Keratinocyte (primary cell): ENCODE measurements at regions not wholly inside any gene's neighbourhood (a gene's known extent, or its start where the extent isn't known, plus 50 kb on each side); places are given as distances from the start of the nearest gene placed in this dataset.
"Not testable (repeated sequence)": the region's sequence is repeated elsewhere in the genome, so short reads cannot be mapped to it uniquely, and the experiment has no call there.

ENCODE experiments used
- DNase-seq: peaks from one replicate; pipeline ENCODE4 v3.0.0-alpha.2; 2011; ENCODE audit warnings: low read depth, missing footprints, low spot score
- FAIRE-seq: peaks from 2 replicates; lab custom pipeline; 2011; peaks lifted over from hg19 to GRCh38; lab: Jason Lieb, UNC
- H2AFZ ChIP-seq: 2 replicates; pipeline ENCODE4 v1.6.0; 2012; ENCODE audit warnings: low read length, control low read depth, inconsistent platforms; ENCODE audit not compliant: control insufficient read depth
- H3K27ac ChIP-seq: 2 replicates; pipeline ENCODE4 v1.5.1; 2011; ENCODE audit warnings: low read length; ENCODE audit not compliant: control insufficient read depth, insufficient read depth
- H3K27me3 ChIP-seq: 3 replicates; pipeline ENCODE4 v1.6.0; 2011; ENCODE audit warnings: low read length; ENCODE audit not compliant: control insufficient read depth, insufficient read depth; ENCODE audit errors: extremely low read depth
- H3K36me3 ChIP-seq, 2 experiments: 2 replicates in 1 of 2; 3 replicates in 1 of 2; pipeline ENCODE4 v1.5.1; 2011; ENCODE audit warnings: low read length in 2 of 2, mild to moderate bottlenecking in 1 of 2; ENCODE audit not compliant: control insufficient read depth in 2 of 2, insufficient read depth in 2 of 2; ENCODE audit errors: extremely low read depth in 1 of 2
- H3K4me1 ChIP-seq: 3 replicates; pipeline ENCODE4 v1.5.1; 2011; ENCODE audit warnings: low read length; ENCODE audit not compliant: control insufficient read depth, insufficient read depth; ENCODE audit errors: extremely low read depth
- H3K4me2 ChIP-seq: 3 replicates; pipeline ENCODE4 v1.6.0; 2011; ENCODE audit warnings: low read depth, low read length; ENCODE audit not compliant: control insufficient read depth, insufficient read depth; ENCODE audit errors: extremely low read depth
- H3K4me3 ChIP-seq, 3 experiments: fragments of 200-600 bp in 1 of 3; sonication (generic) in 1 of 3; 2 replicates in 2 of 3; 3 replicates in 1 of 3; pipeline ENCODE4 v1.5.1; 2011 to 2016; ENCODE audit warnings: low read length in 3 of 3, mild to moderate bottlenecking in 3 of 3, control low read depth in 2 of 3, inconsistent platforms in 1 of 3, low read depth in 1 of 3, mixed read lengths in 1 of 3, mixed run types in 1 of 3, moderate library complexity in 1 of 3; ENCODE audit not compliant: control insufficient read depth in 2 of 3, insufficient read depth in 2 of 3; ENCODE audit errors: extremely low read depth in 1 of 3
- H3K79me2 ChIP-seq: 2 replicates; pipeline ENCODE4 v1.6.0; 2012; ENCODE audit warnings: low read length; ENCODE audit not compliant: control insufficient read depth, insufficient read depth
- H3K9ac ChIP-seq: 3 replicates; pipeline ENCODE4 v1.6.0; 2011; ENCODE audit warnings: low read length; ENCODE audit not compliant: control insufficient read depth, insufficient read depth; ENCODE audit errors: extremely low read depth
- H3K9me1 ChIP-seq: 3 replicates; pipeline ENCODE4 v1.6.0; 2011; ENCODE audit warnings: low read length; ENCODE audit not compliant: control insufficient read depth, insufficient read depth; ENCODE audit errors: extremely low read depth
- H3K9me3 ChIP-seq: 2 replicates; pipeline ENCODE4 v1.5.1; 2012; ENCODE audit warnings: low read depth, low read length; ENCODE audit not compliant: control insufficient read depth
- H4K20me1 ChIP-seq: 3 replicates; pipeline ENCODE4 v1.6.0; 2011; ENCODE audit warnings: low read length; ENCODE audit not compliant: control insufficient read depth, insufficient read depth; ENCODE audit errors: extremely low read depth
- CTCF ChIP-seq, 3 experiments: IDR thresholded peaks in 1 of 3; conservative IDR thresholded peaks in 1 of 3; optimal IDR thresholded peaks in 1 of 3; 2 replicates in 2 of 3; 3 replicates in 1 of 3; pipeline versions ENCODE3 to v1.5.1; 2011; ENCODE audit warnings: low read length in 3 of 3, mild to moderate bottlenecking in 3 of 3, moderate library complexity in 2 of 3, control low read depth in 1 of 3, inconsistent platforms in 1 of 3; ENCODE audit not compliant: insufficient read depth in 2 of 3; ENCODE audit errors: extremely low read depth in 1 of 3
- EZH2 ChIP-seq: IDR thresholded peaks from one replicate; pipeline ENCODE4 v1.6.1; 2012; ENCODE audit warnings: inconsistent platforms, mild to moderate bottlenecking, low read length, moderate library complexity
- dilution Hi-C: fragments of 300-500 bp; cut with MboI; formaldehyde crosslinking; loops from one replicate; pipeline ENCODE4 v1.7.0; 2020; ENCODE audit warnings: low sequenced_read_pairs; ENCODE audit not compliant: extremely low pct_ligation_motif_present

- Histone ChIP-seq H3K4me3 (no peak overlapping the region), H3K27me3 (no peaks in the 10 kb centered on the region), H3K9me3 (no peaks in the 10 kb centered on the region), H3K9me1 (no peaks in the 10 kb centered on the region), H3K4me1 (peaks cover 9% of the 10 kb centered on the region), H3K4me2 (no peak overlapping the region), H3K9ac (no peak overlapping the region), H4K20me1 (no peaks in the 10 kb centered on the region), H2AFZ (no peak overlapping the region), H3K36me3 (no peaks in the 10 kb centered on the region), H3K79me2 (no peaks in the 10 kb centered on the region), H3K27ac (no peak overlapping the region)
- TF ChIP-seq EZH2: no peak
- TF ChIP-seq CTCF (optimal IDR thresholded peaks at IDR 0.05 in 1 of 3, IDR thresholded peaks at IDR 0.05 in 1 of 3, conservative IDR thresholded peaks at IDR 0.05 in 1 of 3; ENCODE audit: extremely low read depth in 1 of 3, insufficient read depth in 2 of 3, low read length in 3 of 3): no peak
- DNase-seq: no peak
- FAIRE-seq: no peak
- dilution Hi-C loops: no loop called here
These were observed 65.7 kb upstream of the PARD3 start for GRCh38 chr10:34880817-34881216.

- H3K79me2 ChIP-seq, H3K4me1 ChIP-seq, H3K4me3 ChIP-seq, FAIRE-seq, H3K27me3 ChIP-seq, DNase-seq, H3K27ac ChIP-seq, H3K9me1 ChIP-seq, H3K9ac ChIP-seq, dilution Hi-C loops, H3K9me3 ChIP-seq, H4K20me1 ChIP-seq, H2AFZ ChIP-seq, H3K36me3 ChIP-seq, H3K4me2 ChIP-seq: not testable (repeated sequence)
These were observed 63.6 kb upstream of the PARD3 start for GRCh38 chr10:34878651-34879050.

- Histone ChIP-seq H3K9ac (no peak overlapping the region), H2AFZ (no peak overlapping the region), H3K27me3 (no peaks in the 10 kb centered on the region), H3K9me3 (no peaks in the 10 kb centered on the region), H3K4me3 (no peak overlapping the region), H4K20me1 (no peaks in the 10 kb centered on the region), H3K4me2 (no peak overlapping the region), H3K27ac (no peak overlapping the region), H3K79me2 (no peaks in the 10 kb centered on the region), H3K4me1 (no peaks in the 10 kb centered on the region), H3K9me1 (no peaks in the 10 kb centered on the region), H3K36me3 (no peaks in the 10 kb centered on the region)
- TF ChIP-seq EZH2: no peak
- FAIRE-seq (no peak), DNase-seq (no peak)
- dilution Hi-C loops: no loop called here
These were observed 60.0 kb upstream of the PARD3 start for GRCh38 chr10:34875061-34875460.
